H1 (cell line): ENCODE measurements at regions not wholly inside any gene's neighbourhood (a gene's known extent, or its start where the extent isn't known, plus 50 kb on each side); places are given as distances from the start of the nearest gene placed in this dataset.

Experiments
- CTCF ChIA-PET: fragments of 300-600 bp; sonication (Branson Sonifier 250); formaldehyde crosslinking; loops from one replicate; lab custom pipeline; 2021; ENCODE audit not compliant: partially characterized antibody; lab: Charles Lee
- POLR2A ChIA-PET: fragments of 300-600 bp; sonication (Branson Sonifier 250); formaldehyde crosslinking; loops from one replicate; lab custom pipeline; 2021; ENCODE audit warnings: inconsistent platforms; ENCODE audit not compliant: partially characterized antibody; lab: Charles Lee
- DNase-seq, 2 experiments: peaks; one replicate each; pipeline versions ENCODE4 v3.0.0 to v3.0.0-alpha.2; 2010 to 2022; ENCODE audit warnings: low spot score in 2 of 2, low read depth in 1 of 2, mixed read lengths in 1 of 2
- FAIRE-seq: peaks from 2 replicates; lab custom pipeline; 2011; peaks lifted over from hg19 to GRCh38; lab: Jason Lieb, UNC
- H2AFZ ChIP-seq: 2 replicates; pipeline ENCODE4 v1.8.1; 2012; ENCODE audit warnings: low read length, inconsistent platforms
- H2AK5ac ChIP-seq: 2 replicates; pipeline ENCODE4 v1.6.1; 2013; ENCODE audit warnings: low read depth, low read length
- H2BK120ac ChIP-seq: replicated peaks from 2 replicates; pipeline ENCODE3; 2013; ENCODE audit warnings: low read depth, low read length, inconsistent platforms
- H2BK12ac ChIP-seq: 2 replicates; pipeline ENCODE4 v1.6.1; 2013; ENCODE audit warnings: low read depth, low read length
- H2BK15ac ChIP-seq: 2 replicates; pipeline ENCODE4 v1.6.1; 2013; ENCODE audit warnings: low read length
- H2BK20ac ChIP-seq: 2 replicates; pipeline ENCODE4 v1.6.1; 2013; ENCODE audit warnings: low read length
- H2BK5ac ChIP-seq: 2 replicates; pipeline ENCODE4 v1.6.1; 2013; ENCODE audit warnings: low read depth, low read length
- H3K14ac ChIP-seq: 2 replicates; pipeline ENCODE4 v1.6.1; 2013; ENCODE audit warnings: inconsistent platforms; ENCODE audit not compliant: insufficient read length
- H3K18ac ChIP-seq: 2 replicates; pipeline ENCODE4 v1.6.1; 2013; ENCODE audit warnings: low read length; ENCODE audit errors: extremely low read depth
- H3K23ac ChIP-seq: 2 replicates; pipeline ENCODE4 v1.6.1; 2013; ENCODE audit warnings: inconsistent platforms; ENCODE audit not compliant: insufficient read length
- H3K23me2 ChIP-seq: 2 replicates; pipeline ENCODE4 v1.6.1; 2013; ENCODE audit warnings: low read depth, low read length
- H3K27ac ChIP-seq: 2 replicates; pipeline ENCODE4 v1.6.1; 2011; ENCODE audit warnings: low read depth, low read length, inconsistent platforms
- H3K27me3 ChIP-seq, 4 experiments: replicated peaks in 1 of 4; 1 replicate in 1 of 4; 2 replicates in 3 of 4; pipeline versions ENCODE4 v1.6.1 to v1.8.1; 2011 to 2013; ENCODE audit warnings: low read length in 3 of 4, mild to moderate bottlenecking in 3 of 4, inconsistent platforms in 2 of 4, mixed read lengths in 2 of 4, moderate library complexity in 1 of 4; ENCODE audit not compliant: control insufficient read depth in 3 of 4, insufficient read depth in 3 of 4; ENCODE audit errors: extremely low read depth in 1 of 4
- H3K36me3 ChIP-seq, 4 experiments: 2 replicates each; pipeline versions ENCODE4 v1.6.1 to v1.8.1; 2011 to 2013; ENCODE audit warnings: mild to moderate bottlenecking in 4 of 4, low read length in 3 of 4, moderate library complexity in 2 of 4, control low read depth in 1 of 4, inconsistent platforms in 1 of 4; ENCODE audit not compliant: insufficient read depth in 4 of 4, control insufficient read depth in 2 of 4
- H3K4ac ChIP-seq: replicated peaks from 2 replicates; pipeline ENCODE3; 2013; ENCODE audit warnings: low read length, low read depth, mixed read lengths, inconsistent platforms; ENCODE audit not compliant: insufficient read length
- H3K4me1 ChIP-seq, 4 experiments: replicated peaks in 1 of 4; 1 replicate in 1 of 4; 2 replicates in 3 of 4; pipeline versions ENCODE4 v1.6.1 to v1.8.1; 2011 to 2013; ENCODE audit warnings: low read length in 3 of 4, inconsistent platforms in 2 of 4, mixed read lengths in 1 of 4; ENCODE audit not compliant: insufficient read depth in 4 of 4, control insufficient read depth in 3 of 4
- H3K4me2 ChIP-seq, 2 experiments: 2 replicates each; pipeline versions ENCODE4 v1.6.1 to v1.8.1; 2011 to 2013; ENCODE audit warnings: low read depth in 2 of 2, low read length in 2 of 2, control low read depth in 1 of 2, inconsistent platforms in 1 of 2, mild to moderate bottlenecking in 1 of 2; ENCODE audit not compliant: insufficient read depth in 1 of 2
- H3K4me3 ChIP-seq, 4 experiments: fragments of 200-600, 300-600 bp in 1 of 4; sonication (generic), shearing (Covaris generic), sonication (Bioruptor Twin) in 1 of 4; 2 replicates each; pipeline versions ENCODE4 v1.5.1 to v1.8.1; 2011 to 2016; ENCODE audit warnings: low read length in 4 of 4, low read depth in 3 of 4, control low read depth in 2 of 4, inconsistent platforms in 2 of 4, mild to moderate bottlenecking in 2 of 4, mixed read lengths in 1 of 4, moderate library complexity in 1 of 4; ENCODE audit not compliant: insufficient read depth in 2 of 4; ENCODE audit errors: extremely low read depth in 1 of 4
- H3K56ac ChIP-seq: replicated peaks from 2 replicates; pipeline ENCODE3; 2013; ENCODE audit warnings: low read depth, mild to moderate bottlenecking, mixed read lengths, low read length, inconsistent platforms; ENCODE audit not compliant: insufficient read length
- H3K79me1 ChIP-seq: 2 replicates; pipeline ENCODE4 v1.6.1; 2013; ENCODE audit warnings: low read depth, low read length, control low read depth
- H3K79me2 ChIP-seq, 2 experiments: 2 replicates each; pipeline versions ENCODE4 v1.6.1 to v1.8.1; 2012 to 2013; ENCODE audit warnings: low read length in 2 of 2, mild to moderate bottlenecking in 2 of 2, inconsistent platforms in 1 of 2; ENCODE audit not compliant: insufficient read depth in 2 of 2, control insufficient read depth in 1 of 2
- H3K9ac ChIP-seq, 4 experiments: replicated peaks in 1 of 4; 1 replicate in 1 of 4; 2 replicates in 3 of 4; pipeline versions ENCODE4 v1.6.1 to v1.8.1; 2011 to 2013; ENCODE audit warnings: low read depth in 3 of 4, low read length in 3 of 4, control low read depth in 2 of 4, mild to moderate bottlenecking in 2 of 4, moderate library complexity in 2 of 4, inconsistent platforms in 1 of 4; ENCODE audit errors: extremely low read depth in 1 of 4
- H3K9me3 ChIP-seq, 2 experiments: 2 replicates each; pipeline versions ENCODE4 v1.6.1 to v1.8.1; 2012 to 2013; ENCODE audit warnings: mild to moderate bottlenecking in 2 of 2, moderate library complexity in 2 of 2, control low read depth in 1 of 2, inconsistent platforms in 1 of 2, low read depth in 1 of 2, low read length in 1 of 2, mixed read lengths in 1 of 2; ENCODE audit not compliant: insufficient read depth in 2 of 2
- H4K20me1 ChIP-seq, 2 experiments: replicated peaks in 1 of 2; 2 replicates each; pipeline versions ENCODE3 to v1.8.1; 2011 to 2013; ENCODE audit warnings: inconsistent platforms in 2 of 2, low read length in 2 of 2, mild to moderate bottlenecking in 1 of 2; ENCODE audit not compliant: insufficient read depth in 2 of 2, control insufficient read depth in 1 of 2
- H4K5ac ChIP-seq: 2 replicates; pipeline ENCODE4 v1.6.1; 2013; ENCODE audit warnings: low read length, low read depth, mixed read lengths, inconsistent platforms; ENCODE audit not compliant: insufficient read length
- H4K8ac ChIP-seq: 2 replicates; pipeline ENCODE4 v1.8.0; 2013; ENCODE audit warnings: mild to moderate bottlenecking, moderate library complexity, low read length, inconsistent platforms; ENCODE audit not compliant: insufficient read depth; ENCODE audit errors: extremely low read depth
- H4K91ac ChIP-seq: replicated peaks from 2 replicates; pipeline ENCODE3; 2013; ENCODE audit warnings: low read length, mixed read lengths, inconsistent platforms; ENCODE audit not compliant: insufficient read length
- WGBS, 2 experiments: shearing (Covaris generic) in 1 of 2; methylation state at CpG; one replicate each; pipeline versions ENCODE4 v1.1.6 to v1.1.7; 2013 to 2015; ENCODE audit warnings: low lambda C conversion rate in 2 of 2, mixed read lengths in 2 of 2, inconsistent platforms in 1 of 2, low coverage in 1 of 2, missing lambda C conversion rate in 1 of 2; ENCODE audit not compliant: insufficient replicate concordance in 2 of 2, insufficient coverage in 1 of 2, insufficient read length in 1 of 2; ENCODE audit errors: extremely low coverage in 1 of 2, missing lambda C conversion rate in 1 of 2; 5-methylcytosine and 5-hydroxymethylcytosine counted together
- TF ChIP-seq, protein P1 (sequence below), 3 experiments: IDR thresholded peaks; 1 replicate in 2 of 3; 2 replicates in 1 of 3; pipeline versions ENCODE4 v1.5.1 to v1.6.1; 2011; ENCODE audit warnings: low read length in 3 of 3, mild to moderate bottlenecking in 3 of 3, inconsistent platforms in 2 of 3, low read depth in 1 of 3, moderate library complexity in 1 of 3; ENCODE audit not compliant: insufficient read depth in 1 of 3; ENCODE audit errors: control extremely low read depth in 1 of 3

DNA sequence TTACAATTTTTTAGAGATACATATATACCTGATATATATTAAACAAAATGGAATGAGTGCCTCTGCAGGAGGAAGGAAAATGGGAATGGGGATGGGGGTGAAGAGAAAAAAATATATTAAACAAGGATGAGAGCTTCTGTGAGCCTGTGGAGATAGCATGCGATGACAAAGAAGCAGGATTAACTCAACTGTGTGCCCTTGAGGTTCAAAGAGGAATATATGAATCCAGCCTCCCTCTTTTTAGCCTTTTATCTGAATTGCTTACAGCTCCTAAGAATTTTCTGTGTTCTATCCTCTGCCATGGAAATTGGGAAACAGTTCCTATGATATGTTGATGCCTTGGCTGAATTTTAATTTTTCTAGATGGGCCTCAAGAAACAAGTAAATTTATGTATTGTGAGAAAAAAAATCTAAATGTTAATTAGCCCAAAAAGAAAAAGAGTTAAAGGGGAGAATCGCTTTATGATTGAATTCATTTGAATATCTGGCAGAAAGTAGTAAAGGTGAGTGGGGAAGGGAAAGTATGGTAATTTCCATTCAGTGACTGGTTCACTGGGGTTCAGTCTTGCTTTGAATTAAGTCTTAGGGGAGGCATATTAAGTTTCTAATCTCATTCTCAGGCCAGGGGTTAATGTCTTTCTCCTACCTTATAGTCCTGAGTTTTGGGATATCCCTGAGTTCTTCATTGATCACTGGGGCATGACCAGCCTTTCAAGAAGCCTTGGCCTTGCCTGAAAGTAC, 106.3 kb upstream of the HMCN1 start:
- DNase-seq (no peak), FAIRE-seq (no peak)
- 96% methylated on average over 2 of the region's 2 CpGs; no CpG with 5 or more reads in 1 of the 2 experiments for WGBS, 2 experiments
- no peaks in the 10 kb centered on the region for H3K27me3 ChIP-seq
- H3K14ac ChIP-seq: no peak overlapping the region
- H3K4me3 ChIP-seq: no peak overlapping the region
- H2BK12ac ChIP-seq: no peak overlapping the region
- H3K56ac ChIP-seq: no peak overlapping the region
- H3K23ac ChIP-seq: no peak overlapping the region
- H4K91ac ChIP-seq: no peak overlapping the region
- H3K79me2 ChIP-seq: no peaks in the 10 kb centered on the region
- no peak overlapping the region for H3K9ac ChIP-seq
- no peak overlapping the region for H2BK15ac ChIP-seq
- H4K20me1 ChIP-seq: no peaks in the 10 kb centered on the region
- no peak overlapping the region for H3K18ac ChIP-seq
- H3K4ac ChIP-seq: no peak overlapping the region
- no peak overlapping the region for H3K4me2 ChIP-seq
- H4K5ac ChIP-seq: no peak overlapping the region
- TF ChIP-seq, protein P1, sequence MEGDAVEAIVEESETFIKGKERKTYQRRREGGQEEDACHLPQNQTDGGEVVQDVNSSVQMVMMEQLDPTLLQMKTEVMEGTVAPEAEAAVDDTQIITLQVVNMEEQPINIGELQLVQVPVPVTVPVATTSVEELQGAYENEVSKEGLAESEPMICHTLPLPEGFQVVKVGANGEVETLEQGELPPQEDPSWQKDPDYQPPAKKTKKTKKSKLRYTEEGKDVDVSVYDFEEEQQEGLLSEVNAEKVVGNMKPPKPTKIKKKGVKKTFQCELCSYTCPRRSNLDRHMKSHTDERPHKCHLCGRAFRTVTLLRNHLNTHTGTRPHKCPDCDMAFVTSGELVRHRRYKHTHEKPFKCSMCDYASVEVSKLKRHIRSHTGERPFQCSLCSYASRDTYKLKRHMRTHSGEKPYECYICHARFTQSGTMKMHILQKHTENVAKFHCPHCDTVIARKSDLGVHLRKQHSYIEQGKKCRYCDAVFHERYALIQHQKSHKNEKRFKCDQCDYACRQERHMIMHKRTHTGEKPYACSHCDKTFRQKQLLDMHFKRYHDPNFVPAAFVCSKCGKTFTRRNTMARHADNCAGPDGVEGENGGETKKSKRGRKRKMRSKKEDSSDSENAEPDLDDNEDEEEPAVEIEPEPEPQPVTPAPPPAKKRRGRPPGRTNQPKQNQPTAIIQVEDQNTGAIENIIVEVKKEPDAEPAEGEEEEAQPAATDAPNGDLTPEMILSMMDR (IDR thresholded peaks at IDR 0.05; ENCODE audit: control extremely low read depth in 1 of 3, insufficient read depth in 1 of 3, low read depth in 1 of 3, low read length in 3 of 3): no peak
- no peak overlapping the region for H2BK5ac ChIP-seq
- H3K4me1 ChIP-seq: no peaks in the 10 kb centered on the region
- H2AFZ ChIP-seq: peak overlapping the region; percentile 82; the same call in 1 of the 2 replicates
- no peaks in the 10 kb centered on the region for H3K9me3 ChIP-seq
- H2BK20ac ChIP-seq: no peak overlapping the region
- no peak overlapping the region for H4K8ac ChIP-seq
- ChIA-PET CTCF (interaction anchor here (1.0 to 2.2 kb wide), 3 partner anchors 32 to 42 kb away, joined by 3 to 11 read pairs (median 4); no protein-coding TSS in a partner anchor), POLR2A (no interaction called here)
- no peaks in the 10 kb centered on the region for H3K36me3 ChIP-seq
- no peaks in the 10 kb centered on the region for H3K79me1 ChIP-seq
- no peak overlapping the region for H3K27ac ChIP-seq
- H2BK120ac ChIP-seq: no peak overlapping the region
- no peaks in the 10 kb centered on the region; the same call in 1 of the 2 replicates for H3K23me2 ChIP-seq
- H2AK5ac ChIP-seq: no peak overlapping the region
